ENCODE measurements at regions not wholly inside any gene's neighbourhood (a gene's known extent, or its start where the extent isn't known, plus 50 kb on each side); places are given as distances from the start of the nearest gene placed in this dataset.
A peak's percentile ranks its signal among the peaks of the same experiment; 100 is the strongest.

DNA sequence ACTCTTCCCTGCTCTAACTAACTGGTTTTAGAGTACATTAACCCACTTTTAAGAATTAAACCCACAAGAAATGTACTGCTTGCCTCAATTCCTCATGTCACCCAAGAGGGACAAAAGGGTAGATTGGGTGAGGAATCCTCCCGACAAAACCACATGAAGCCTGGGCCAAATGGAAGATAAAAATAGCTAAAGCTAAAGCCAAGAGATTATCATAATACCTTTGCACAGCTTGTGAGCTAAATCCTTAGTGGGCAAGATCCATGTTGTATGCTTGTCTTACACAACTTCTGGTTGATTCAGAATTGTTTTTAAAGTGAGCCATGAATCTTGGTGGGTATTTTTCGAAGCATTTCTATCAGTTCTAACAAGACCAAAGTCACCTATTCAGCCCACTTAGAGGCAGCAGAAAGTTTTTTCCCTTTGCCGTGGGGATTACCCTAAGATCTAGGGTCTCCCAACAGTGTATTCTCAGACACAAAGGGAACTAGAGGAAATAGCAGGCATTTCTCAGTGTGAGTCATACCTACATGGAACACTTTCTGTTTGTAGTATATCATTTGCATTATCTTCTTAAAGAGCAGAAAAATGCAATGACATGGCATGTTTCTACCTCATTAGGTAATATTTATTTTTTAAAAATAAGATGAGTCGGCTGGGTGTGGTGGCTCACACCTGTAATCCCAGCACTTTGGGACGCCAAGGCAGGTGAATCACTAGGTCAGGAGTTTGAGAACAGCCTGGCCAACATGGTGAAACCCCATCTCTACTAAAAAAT is 616.6 kb downstream of the KCNH5 start:
- no peak for TF ChIP-seq EZH2 (IDR thresholded peaks at IDR 0.05; ENCODE audit: low read length)
- Histone ChIP-seq H3K4me1 (ENCODE audit: control insufficient read depth, extremely low read depth, insufficient read depth, low read length) (peaks cover 3% of the 10 kb centered on the region), H3K36me3 (ENCODE audit: control insufficient read depth in 2 of 2, extremely low read depth in 1 of 2, insufficient read depth in 2 of 2, low read length in 2 of 2) (no peaks in the 10 kb centered on the region), H3K9me1 (ENCODE audit: control insufficient read depth, extremely low read depth, insufficient read depth, low read length) (no peaks in the 10 kb centered on the region), H3K27ac (ENCODE audit: control insufficient read depth, insufficient read depth, low read length) (peak overlapping the region; percentile 66), H3K4me2 (ENCODE audit: control insufficient read depth, extremely low read depth, insufficient read depth, low read depth, low read length) (no peak overlapping the region), H3K27me3 (ENCODE audit: control insufficient read depth, extremely low read depth, insufficient read depth, low read length) (no peaks in the 10 kb centered on the region), H3K4me3 (ENCODE audit: control insufficient read depth in 2 of 3, extremely low read depth in 1 of 3, insufficient read depth in 2 of 3, low read depth in 1 of 3, low read length in 3 of 3) (no peak overlapping the region), H2AFZ (ENCODE audit: control insufficient read depth, low read length) (no peak overlapping the region), H3K79me2 (ENCODE audit: control insufficient read depth, insufficient read depth, low read length) (no peaks in the 10 kb centered on the region), H3K9ac (ENCODE audit: control insufficient read depth, extremely low read depth, insufficient read depth, low read length) (no peak overlapping the region), H4K20me1 (ENCODE audit: control insufficient read depth, extremely low read depth, insufficient read depth, low read length) (no peaks in the 10 kb centered on the region), H3K9me3 (ENCODE audit: control insufficient read depth, low read depth, low read length) (peaks cover 7% of the 10 kb centered on the region)
- FAIRE-seq (no peak), DNase-seq (ENCODE audit: low read depth, low spot score) (peak; percentile 48)
- dilution Hi-C loops (cut with MboI; ENCODE audit: extremely low pct_ligation_motif_present, low sequenced_read_pairs), result no loop called here

DNA sequence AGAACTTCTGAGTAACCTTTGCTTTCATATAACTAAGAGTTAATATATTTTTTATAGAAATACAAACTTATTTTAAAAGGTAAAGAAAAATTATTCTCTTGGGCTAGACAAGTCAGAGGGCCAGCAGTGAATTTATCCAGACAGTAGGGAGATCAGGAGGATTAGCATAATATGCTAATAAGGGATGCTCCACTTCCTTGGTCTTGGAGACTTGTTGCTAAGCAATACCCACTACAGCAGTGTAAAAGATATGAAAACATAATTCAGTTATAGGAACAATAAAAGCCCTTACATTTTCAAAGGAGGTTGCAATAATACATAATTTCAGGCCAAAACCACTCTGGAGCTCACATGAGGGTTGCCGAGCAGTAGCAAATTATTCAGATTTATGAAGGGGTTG is 615.6 kb downstream of the KCNH5 start:
- H4K20me1 ChIP-seq (ENCODE audit: control insufficient read depth, extremely low read depth, insufficient read depth, low read length), result no peaks in the 10 kb centered on the region
- FAIRE-seq (no peak), DNase-seq (ENCODE audit: low read depth, low spot score) (no peak)
- no peak overlapping the region for H2AFZ ChIP-seq (ENCODE audit: control insufficient read depth, low read length)
- no peaks in the 10 kb centered on the region for H3K36me3 ChIP-seq (ENCODE audit: control insufficient read depth in 2 of 2, extremely low read depth in 1 of 2, insufficient read depth in 2 of 2, low read length in 2 of 2)
- no peaks in the 10 kb centered on the region for H3K9me1 ChIP-seq (ENCODE audit: control insufficient read depth, extremely low read depth, insufficient read depth, low read length)
- no peak for TF ChIP-seq EZH2 (IDR thresholded peaks at IDR 0.05; ENCODE audit: low read length)
- TF ChIP-seq, protein P1, sequence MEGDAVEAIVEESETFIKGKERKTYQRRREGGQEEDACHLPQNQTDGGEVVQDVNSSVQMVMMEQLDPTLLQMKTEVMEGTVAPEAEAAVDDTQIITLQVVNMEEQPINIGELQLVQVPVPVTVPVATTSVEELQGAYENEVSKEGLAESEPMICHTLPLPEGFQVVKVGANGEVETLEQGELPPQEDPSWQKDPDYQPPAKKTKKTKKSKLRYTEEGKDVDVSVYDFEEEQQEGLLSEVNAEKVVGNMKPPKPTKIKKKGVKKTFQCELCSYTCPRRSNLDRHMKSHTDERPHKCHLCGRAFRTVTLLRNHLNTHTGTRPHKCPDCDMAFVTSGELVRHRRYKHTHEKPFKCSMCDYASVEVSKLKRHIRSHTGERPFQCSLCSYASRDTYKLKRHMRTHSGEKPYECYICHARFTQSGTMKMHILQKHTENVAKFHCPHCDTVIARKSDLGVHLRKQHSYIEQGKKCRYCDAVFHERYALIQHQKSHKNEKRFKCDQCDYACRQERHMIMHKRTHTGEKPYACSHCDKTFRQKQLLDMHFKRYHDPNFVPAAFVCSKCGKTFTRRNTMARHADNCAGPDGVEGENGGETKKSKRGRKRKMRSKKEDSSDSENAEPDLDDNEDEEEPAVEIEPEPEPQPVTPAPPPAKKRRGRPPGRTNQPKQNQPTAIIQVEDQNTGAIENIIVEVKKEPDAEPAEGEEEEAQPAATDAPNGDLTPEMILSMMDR (optimal IDR thresholded peaks at IDR 0.05 in 1 of 3, IDR thresholded peaks at IDR 0.05 in 1 of 3, conservative IDR thresholded peaks at IDR 0.05 in 1 of 3; ENCODE audit: extremely low read depth in 1 of 3, insufficient read depth in 2 of 3, low read length in 3 of 3), result no peak
- H3K9me3 ChIP-seq (ENCODE audit: control insufficient read depth, low read depth, low read length), result peaks cover 7% of the 10 kb centered on the region
- H3K4me3 ChIP-seq (ENCODE audit: control insufficient read depth in 2 of 3, extremely low read depth in 1 of 3, insufficient read depth in 2 of 3, low read depth in 1 of 3, low read length in 3 of 3), result no peak overlapping the region
- no peak overlapping the region for H3K4me2 ChIP-seq (ENCODE audit: control insufficient read depth, extremely low read depth, insufficient read depth, low read depth, low read length)
- no peaks in the 10 kb centered on the region for H3K27me3 ChIP-seq (ENCODE audit: control insufficient read depth, extremely low read depth, insufficient read depth, low read length)
- dilution Hi-C loops (cut with MboI; ENCODE audit: extremely low pct_ligation_motif_present, low sequenced_read_pairs), result no loop called here
- H3K79me2 ChIP-seq (ENCODE audit: control insufficient read depth, insufficient read depth, low read length), result no peaks in the 10 kb centered on the region
- H3K4me1 ChIP-seq (ENCODE audit: control insufficient read depth, extremely low read depth, insufficient read depth, low read length), result peaks cover 3% of the 10 kb centered on the region
- H3K9ac ChIP-seq (ENCODE audit: control insufficient read depth, extremely low read depth, insufficient read depth, low read length), result no peak overlapping the region
- H3K27ac ChIP-seq (ENCODE audit: control insufficient read depth, insufficient read depth, low read length), result no peak overlapping the region

DNA sequence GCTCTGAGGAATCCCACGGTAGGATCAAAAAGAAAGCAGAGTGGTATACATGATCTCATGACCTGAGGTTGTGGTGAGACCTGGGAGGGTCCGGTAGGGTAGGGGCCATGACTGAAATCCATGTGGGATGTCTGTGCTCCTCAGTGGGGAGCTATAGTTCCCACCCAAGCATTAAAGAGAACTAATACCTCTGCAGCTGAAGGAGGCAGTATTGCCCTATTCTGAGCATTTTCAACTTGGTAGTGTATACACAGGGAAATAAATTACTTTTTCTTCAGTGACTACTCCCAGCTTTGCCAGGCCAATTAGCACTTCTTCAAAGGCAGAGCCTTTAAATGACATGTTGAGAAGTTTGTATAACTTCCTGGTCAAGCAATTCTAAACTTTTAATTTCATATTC is 613.8 kb downstream of the KCNH5 start:
- Histone ChIP-seq H3K27ac (ENCODE audit: control insufficient read depth, insufficient read depth, low read length) (no peak overlapping the region), H3K36me3 (ENCODE audit: control insufficient read depth in 2 of 2, extremely low read depth in 1 of 2, insufficient read depth in 2 of 2, low read length in 2 of 2) (no peaks in the 10 kb centered on the region), H3K9ac (ENCODE audit: control insufficient read depth, extremely low read depth, insufficient read depth, low read length) (no peak overlapping the region), H3K4me2 (ENCODE audit: control insufficient read depth, extremely low read depth, insufficient read depth, low read depth, low read length) (no peak overlapping the region), H3K4me3 (ENCODE audit: control insufficient read depth in 2 of 3, extremely low read depth in 1 of 3, insufficient read depth in 2 of 3, low read depth in 1 of 3, low read length in 3 of 3) (no peak overlapping the region), H3K79me2 (ENCODE audit: control insufficient read depth, insufficient read depth, low read length) (no peaks in the 10 kb centered on the region), H3K9me3 (ENCODE audit: control insufficient read depth, low read depth, low read length) (peaks cover 7% of the 10 kb centered on the region), H3K27me3 (ENCODE audit: control insufficient read depth, extremely low read depth, insufficient read depth, low read length) (no peaks in the 10 kb centered on the region), H4K20me1 (ENCODE audit: control insufficient read depth, extremely low read depth, insufficient read depth, low read length) (no peaks in the 10 kb centered on the region), H2AFZ (ENCODE audit: control insufficient read depth, low read length) (no peak overlapping the region), H3K4me1 (ENCODE audit: control insufficient read depth, extremely low read depth, insufficient read depth, low read length) (peaks cover 3% of the 10 kb centered on the region), H3K9me1 (ENCODE audit: control insufficient read depth, extremely low read depth, insufficient read depth, low read length) (no peaks in the 10 kb centered on the region)
- FAIRE-seq (no peak), DNase-seq (ENCODE audit: low read depth, low spot score) (no peak)
- TF ChIP-seq EZH2 (IDR thresholded peaks at IDR 0.05; ENCODE audit: low read length), result no peak
- TF ChIP-seq, protein P1 (optimal IDR thresholded peaks at IDR 0.05 in 1 of 3, IDR thresholded peaks at IDR 0.05 in 1 of 3, conservative IDR thresholded peaks at IDR 0.05 in 1 of 3; ENCODE audit: extremely low read depth in 1 of 3, insufficient read depth in 2 of 3, low read length in 3 of 3), result no peak
- dilution Hi-C loops (cut with MboI; ENCODE audit: extremely low pct_ligation_motif_present, low sequenced_read_pairs), result no loop called here

All from keratinocyte (primary cell).